H1 (cell line): ENCODE measurements at regions not wholly inside any gene's neighbourhood (a gene's known extent, or its start where the extent isn't known, plus 50 kb on each side); places are given as distances from the start of the nearest gene placed in this dataset.

Experiments used
- BCL11A ChIP-seq, 2 experiments: IDR thresholded peaks; one replicate each; pipeline ENCODE4 v1.6.1; 2011; ENCODE audit warnings: low read depth in 2 of 2, low read length in 2 of 2, mild to moderate bottlenecking in 2 of 2
- CEBPB ChIP-seq: IDR thresholded peaks from 2 replicates; pipeline ENCODE4 v1.6.1; 2012; ENCODE audit warnings: low read depth, low read length
- CHD2 ChIP-seq: IDR thresholded peaks from 2 replicates; pipeline ENCODE4 v1.6.1; 2012; ENCODE audit warnings: low read length, improper control_type of control experiment
- CTCF ChIP-seq, 3 experiments: IDR thresholded peaks; 1 replicate in 2 of 3; 2 replicates in 1 of 3; pipeline versions ENCODE4 v1.5.1 to v1.6.1; 2011; ENCODE audit warnings: low read length in 3 of 3, mild to moderate bottlenecking in 3 of 3, inconsistent platforms in 2 of 3, low read depth in 1 of 3, moderate library complexity in 1 of 3; ENCODE audit not compliant: insufficient read depth in 1 of 3; ENCODE audit errors: control extremely low read depth in 1 of 3
- EZH2 ChIP-seq: fragments of 200-600 bp; sonication (generic); IDR thresholded peaks from 2 replicates; pipeline ENCODE4 v1.7.1; 2012; ENCODE audit warnings: low read depth, mild to moderate bottlenecking, moderate library complexity, low read length, inconsistent platforms; ENCODE audit not compliant: severe bottlenecking
- GTF2F1 ChIP-seq: IDR thresholded peaks from 2 replicates; pipeline ENCODE4 v1.6.1; 2012; ENCODE audit warnings: low read depth, low read length, improper control_type of control experiment, borderline replicate concordance
- POLR2A ChIP-seq, 2 experiments: IDR thresholded peaks; 1 replicate in 1 of 2; 2 replicates in 1 of 2; pipeline ENCODE4 v1.6.1; 2011; ENCODE audit warnings: low read depth in 2 of 2, low read length in 2 of 2, mild to moderate bottlenecking in 2 of 2; ENCODE audit errors: control extremely low read depth in 1 of 2
- POLR2AphosphoS5 ChIP-seq: IDR thresholded peaks from 2 replicates; pipeline ENCODE4 v1.6.1; 2011; ENCODE audit warnings: low read depth, low read length
- RNF2 ChIP-seq: fragments of 200-900, 300-1000 bp; sonication (generic); IDR thresholded peaks from 2 replicates; pipeline ENCODE4 v1.7.1; 2016; ENCODE audit warnings: borderline replicate concordance, low read depth, mild to moderate bottlenecking, antibody characterized with exemption, low read length; ENCODE audit not compliant: poor library complexity, severe bottlenecking; ENCODE audit errors: missing control alignments
- TAF1 ChIP-seq: IDR thresholded peaks from 2 replicates; pipeline ENCODE4 v1.6.1; 2011; ENCODE audit warnings: mild to moderate bottlenecking, low read depth, low read length
- TAF7 ChIP-seq: optimal IDR thresholded peaks from 2 replicates; pipeline ENCODE3; 2011; ENCODE audit warnings: low read depth, mild to moderate bottlenecking, inconsistent platforms, low read length, moderate library complexity, borderline replicate concordance

GRCh38 chr21:32096411-32096810 lies 182.4 kb downstream of the MIS18A start:
- TF ChIP-seq CEBPB (no peak), TAF1 (no peak), CTCF (IDR thresholded peaks at IDR 0.05; ENCODE audit: control extremely low read depth in 1 of 3, insufficient read depth in 1 of 3, low read depth in 1 of 3, low read length in 3 of 3) (peak; percentile 60 to 72 (median 71)), RNF2 (no peak), POLR2AphosphoS5 (no peak), BCL11A (IDR thresholded peaks at IDR 0.05; ENCODE audit: low read depth in 2 of 2, low read length in 2 of 2) (no peak), CHD2 (no peak), TAF7 (no peak), GTF2F1 (no peak), POLR2A (IDR thresholded peaks at IDR 0.05; ENCODE audit: control extremely low read depth in 1 of 2, low read depth in 2 of 2, low read length in 2 of 2) (no peak), EZH2 (no peak)
